ENCODE measurements at regions not wholly inside any gene's neighbourhood (a gene's known extent, or its start where the extent isn't known, plus 50 kb on each side); places are given as distances from the start of the nearest gene placed in this dataset.

- Histone ChIP-seq H3K9ac (ENCODE audit: low read length) (no peak overlapping the region), H3K4me2 (ENCODE audit: low read length) (no peak overlapping the region), H4K20me1 (ENCODE audit: insufficient read depth, low read length) (no peaks in the 10 kb centered on the region), H3K4me1 (ENCODE audit: insufficient read depth, low read length, severe bottlenecking) (no peaks in the 10 kb centered on the region), H3K9me3 (ENCODE audit: low read length) (no peaks in the 10 kb centered on the region), H3K27ac (ENCODE audit: low read depth, low read length, poor library complexity, severe bottlenecking) (no peak overlapping the region), H3K36me3 (ENCODE audit: insufficient read depth, low read length) (no peaks in the 10 kb centered on the region), H2AFZ (ENCODE audit: low read length) (no peak overlapping the region), H3K4me3 (ENCODE audit: low read depth, low read length, poor library complexity, severe bottlenecking) (no peak overlapping the region), H3K79me2 (ENCODE audit: insufficient read depth, low read length) (no peaks in the 10 kb centered on the region), H3K9me2 (ENCODE audit: low read depth, low read length) (no peaks in the 10 kb centered on the region), H3K27me3 (ENCODE audit: insufficient read depth, low read length) (no peaks in the 10 kb centered on the region), H3F3A (ENCODE audit: insufficient read depth, low read length) (no peaks in the 10 kb centered on the region)
- TF ChIP-seq, protein P1, sequence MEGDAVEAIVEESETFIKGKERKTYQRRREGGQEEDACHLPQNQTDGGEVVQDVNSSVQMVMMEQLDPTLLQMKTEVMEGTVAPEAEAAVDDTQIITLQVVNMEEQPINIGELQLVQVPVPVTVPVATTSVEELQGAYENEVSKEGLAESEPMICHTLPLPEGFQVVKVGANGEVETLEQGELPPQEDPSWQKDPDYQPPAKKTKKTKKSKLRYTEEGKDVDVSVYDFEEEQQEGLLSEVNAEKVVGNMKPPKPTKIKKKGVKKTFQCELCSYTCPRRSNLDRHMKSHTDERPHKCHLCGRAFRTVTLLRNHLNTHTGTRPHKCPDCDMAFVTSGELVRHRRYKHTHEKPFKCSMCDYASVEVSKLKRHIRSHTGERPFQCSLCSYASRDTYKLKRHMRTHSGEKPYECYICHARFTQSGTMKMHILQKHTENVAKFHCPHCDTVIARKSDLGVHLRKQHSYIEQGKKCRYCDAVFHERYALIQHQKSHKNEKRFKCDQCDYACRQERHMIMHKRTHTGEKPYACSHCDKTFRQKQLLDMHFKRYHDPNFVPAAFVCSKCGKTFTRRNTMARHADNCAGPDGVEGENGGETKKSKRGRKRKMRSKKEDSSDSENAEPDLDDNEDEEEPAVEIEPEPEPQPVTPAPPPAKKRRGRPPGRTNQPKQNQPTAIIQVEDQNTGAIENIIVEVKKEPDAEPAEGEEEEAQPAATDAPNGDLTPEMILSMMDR (IDR thresholded peaks at IDR 0.05; ENCODE audit: low read length): no peak
- TF ChIP-seq EZH2 (IDR thresholded peaks at IDR 0.05; ENCODE audit: borderline replicate concordance, low read length): no peak
These were observed 470.5 kb downstream of the PCDH7 start for GRCh38 chr4:31190671-31191070.

- no peak overlapping the region for H3K9ac ChIP-seq (ENCODE audit: low read length)
- no peaks in the 10 kb centered on the region for H3K9me3 ChIP-seq (ENCODE audit: low read length)
- no peak overlapping the region for H3K27ac ChIP-seq (ENCODE audit: low read depth, low read length, poor library complexity, severe bottlenecking)
- no peak for TF ChIP-seq EZH2 (IDR thresholded peaks at IDR 0.05; ENCODE audit: borderline replicate concordance, low read length)
- TF ChIP-seq, protein P1 (IDR thresholded peaks at IDR 0.05; ENCODE audit: low read length): no peak
- H3K27me3 ChIP-seq (ENCODE audit: insufficient read depth, low read length): no peaks in the 10 kb centered on the region
- H3K4me1 ChIP-seq (ENCODE audit: insufficient read depth, low read length, severe bottlenecking): no peaks in the 10 kb centered on the region
- no peaks in the 10 kb centered on the region for H3K79me2 ChIP-seq (ENCODE audit: insufficient read depth, low read length)
- H3K4me3 ChIP-seq (ENCODE audit: low read depth, low read length, poor library complexity, severe bottlenecking): no peak overlapping the region
- H3K36me3 ChIP-seq (ENCODE audit: insufficient read depth, low read length): no peaks in the 10 kb centered on the region
- no peaks in the 10 kb centered on the region for H3K9me2 ChIP-seq (ENCODE audit: low read depth, low read length)
- no peaks in the 10 kb centered on the region for H3F3A ChIP-seq (ENCODE audit: insufficient read depth, low read length)
- H4K20me1 ChIP-seq (ENCODE audit: insufficient read depth, low read length): no peaks in the 10 kb centered on the region
- H3K4me2 ChIP-seq (ENCODE audit: low read length): no peak overlapping the region
- H2AFZ ChIP-seq (ENCODE audit: low read length): no peak overlapping the region
These were observed 472.2 kb downstream of the PCDH7 start for GRCh38 chr4:31192341-31192740.

- TF ChIP-seq, protein P1 (IDR thresholded peaks at IDR 0.05; ENCODE audit: low read length): no peak
- TF ChIP-seq EZH2 (IDR thresholded peaks at IDR 0.05; ENCODE audit: borderline replicate concordance, low read length): no peak
These were observed 473.4 kb downstream of the PCDH7 start for GRCh38 chr4:31193521-31193920.

More at GRCh38 chr4:31193521-31193920, 473.4 kb downstream of the PCDH7 start:
- no peaks in the 10 kb centered on the region for H3K79me2 ChIP-seq (ENCODE audit: insufficient read depth, low read length)
- no peak overlapping the region for H3K9ac ChIP-seq (ENCODE audit: low read length)
- no peaks in the 10 kb centered on the region for H3K27me3 ChIP-seq (ENCODE audit: insufficient read depth, low read length)
- H3K9me3 ChIP-seq (ENCODE audit: low read length): no peaks in the 10 kb centered on the region
- no peaks in the 10 kb centered on the region for H3F3A ChIP-seq (ENCODE audit: insufficient read depth, low read length)
- H3K36me3 ChIP-seq (ENCODE audit: insufficient read depth, low read length): no peaks in the 10 kb centered on the region
- H4K20me1 ChIP-seq (ENCODE audit: insufficient read depth, low read length): no peaks in the 10 kb centered on the region
- H3K4me2 ChIP-seq (ENCODE audit: low read length): no peak overlapping the region
- H3K27ac ChIP-seq (ENCODE audit: low read depth, low read length, poor library complexity, severe bottlenecking): no peak overlapping the region
- H2AFZ ChIP-seq (ENCODE audit: low read length): no peak overlapping the region
- no peaks in the 10 kb centered on the region for H3K4me1 ChIP-seq (ENCODE audit: insufficient read depth, low read length, severe bottlenecking)
- no peaks in the 10 kb centered on the region for H3K9me2 ChIP-seq (ENCODE audit: low read depth, low read length)
- H3K4me3 ChIP-seq (ENCODE audit: low read depth, low read length, poor library complexity, severe bottlenecking): no peak overlapping the region

Measured in OCI-LY1 (cell line).